HCT116 (cell line): ENCODE measurements at regions not wholly inside any gene's neighbourhood (a gene's known extent, or its start where the extent isn't known, plus 50 kb on each side); places are given as distances from the start of the nearest gene placed in this dataset.

Experiments used
- ATAC-seq: fragments of 200-7000 bp; cut with Tn5 transposase; 2 replicates; pipeline ENCODE4 v1.9.1; 2020; ENCODE audit warnings: mild to moderate bottlenecking, moderate library complexity
- BruUV-seq: library from RNA; stranded (reverse); fragments of 400-500 nt; replicated peaks from 2 replicates; lab custom pipeline; 2021; lab: Mats Ljungman, UMichigan
- CTCF ChIA-PET: fragments of 300-600 bp; sonication (Branson Sonifier 250); formaldehyde crosslinking; loops from one replicate; lab custom pipeline; 2021; ENCODE audit warnings: antibody characterized with exemption; lab: Charles Lee
- POLR2A ChIA-PET: fragments of 300-600, 350-600 bp; sonication (Branson Sonifier 250); formaldehyde crosslinking; loops from one replicate; lab custom pipeline; 2021; ENCODE audit warnings: antibody characterized with exemption; lab: Charles Lee
- RAD21 ChIA-PET, 2 experiments: fragments of 300-600 bp; sonication (Branson Sonifier 250); formaldehyde crosslinking; loops; one replicate each; lab custom pipeline; 2023; ENCODE audit warnings: low total read pairs in 2 of 2; ENCODE audit not compliant: uncharacterized antibody in 2 of 2, unreplicated experiment in 2 of 2, low non-redundant PET in 1 of 2; lab: Charles Lee
- DNase-seq: peaks from one replicate; pipeline ENCODE4 v3.0.0-alpha.2; 2010; ENCODE audit warnings: low read depth, low spot score
- H2AFZ ChIP-seq: fragments of 200-600 bp; shearing (Covaris generic), sonication (generic); 2 replicates; pipeline ENCODE4 v1.6.1; 2017; ENCODE audit warnings: low read depth, mixed run types, mixed read lengths, antibody characterized with exemption, low read length; ENCODE audit not compliant: poor library complexity, severe bottlenecking
- H3K27ac ChIP-seq: 2 replicates; pipeline ENCODE4 v1.5.1; 2012; ENCODE audit warnings: low read depth, low read length
- H3K27me3 ChIP-seq: fragments of 200-600 bp; sonication (generic); 2 replicates; pipeline ENCODE4 v1.6.1; 2016; ENCODE audit warnings: mixed run types, low read length, mixed read lengths; ENCODE audit not compliant: insufficient read depth
- H3K36me3 ChIP-seq, 2 experiments: fragments of 200-500 bp in 1 of 2; fragments of 200-600 bp in 1 of 2; sonication (Bioruptor generic) in 1 of 2; sonication (generic) in 1 of 2; 2 replicates each; pipeline versions ENCODE4 v1.5.1 to v1.6.1; 2014 to 2016; ENCODE audit warnings: low read length in 2 of 2, inconsistent platforms in 1 of 2, mixed read lengths in 1 of 2, mixed run types in 1 of 2; ENCODE audit not compliant: insufficient read depth in 2 of 2, control insufficient read depth in 1 of 2
- H3K4me1 ChIP-seq, 2 experiments: fragments of 200-600 bp in 1 of 2; sonication (generic) in 1 of 2; 2 replicates each; pipeline versions ENCODE4 v1.5.1 to v1.6.1; 2012 to 2017; ENCODE audit warnings: low read length in 2 of 2, inconsistent platforms in 1 of 2, mild to moderate bottlenecking in 1 of 2, mixed read lengths in 1 of 2, mixed run types in 1 of 2, moderate library complexity in 1 of 2; ENCODE audit not compliant: insufficient read depth in 2 of 2, control insufficient read depth in 1 of 2
- H3K4me2 ChIP-seq: fragments of 200-600 bp; sonication (generic); 2 replicates; pipeline ENCODE4 v1.6.1; 2017; ENCODE audit warnings: mixed run types, low read length, mixed read lengths
- H3K4me3 ChIP-seq, 2 experiments: fragments of 200-600 bp in 1 of 2; sonication (generic) in 1 of 2; replicated peaks in 1 of 2; 2 replicates each; pipeline ENCODE4 v1.5.1; 2011 to 2016; ENCODE audit warnings: low read length in 2 of 2, control low read depth in 1 of 2, low read depth in 1 of 2, mild to moderate bottlenecking in 1 of 2, mixed read lengths in 1 of 2, mixed run types in 1 of 2
- H3K79me2 ChIP-seq: fragments of 200-600 bp; sonication (generic); 2 replicates; pipeline ENCODE4 v1.6.1; 2017; ENCODE audit warnings: mild to moderate bottlenecking, mixed run types, low read length, moderate library complexity, mixed read lengths; ENCODE audit not compliant: insufficient read depth
- H3K9ac ChIP-seq: fragments of 200-600 bp; sonication (generic); 2 replicates; pipeline ENCODE4 v1.6.1; 2016; ENCODE audit warnings: low read length, mixed read lengths
- H3K9me2 ChIP-seq: fragments of 200-600 bp; sonication (generic), shearing (Covaris generic); 2 replicates; pipeline ENCODE4 v1.6.1; 2017; ENCODE audit warnings: mixed run types, mild to moderate bottlenecking, moderate library complexity; ENCODE audit not compliant: insufficient read depth
- H3K9me3 ChIP-seq, 2 experiments: fragments of 200-500 bp in 1 of 2; fragments of 200-600 bp in 1 of 2; sonication (Bioruptor generic) in 1 of 2; sonication (generic) in 1 of 2; 2 replicates each; pipeline ENCODE4 v1.6.1; 2014 to 2017; ENCODE audit warnings: low read length in 2 of 2, mixed read lengths in 2 of 2, inconsistent platforms in 1 of 2, low read depth in 1 of 2, mild to moderate bottlenecking in 1 of 2, mixed run types in 1 of 2, moderate library complexity in 1 of 2; ENCODE audit not compliant: control insufficient read depth in 1 of 2, insufficient read depth in 1 of 2
- H4K20me1 ChIP-seq: fragments of 200-600 bp; sonication (generic), shearing (Covaris generic); 2 replicates; pipeline ENCODE4 v1.6.1; 2017; ENCODE audit warnings: mixed run types, mild to moderate bottlenecking, moderate library complexity; ENCODE audit not compliant: insufficient read depth
- ATF3 ChIP-seq: IDR thresholded peaks from 2 replicates; pipeline ENCODE4 v1.6.1; 2012
- CBX3 ChIP-seq: IDR thresholded peaks from 2 replicates; pipeline ENCODE4 v1.6.1; 2012; ENCODE audit warnings: low read depth
- CEBPB ChIP-seq: IDR thresholded peaks from 2 replicates; pipeline ENCODE4 v1.6.1; 2012; ENCODE audit warnings: low read depth
- CTCF ChIP-seq, 3 experiments: fragments of 200-600 bp in 1 of 3; sonication (generic) in 1 of 3; IDR thresholded peaks in 2 of 3; conservative IDR thresholded peaks in 1 of 3; 2 replicates each; pipeline ENCODE4 v1.5.1; 2012 to 2017; ENCODE audit warnings: low read depth in 2 of 3, low read length in 2 of 3, antibody characterized with exemption in 1 of 3, borderline replicate concordance in 1 of 3, control low read depth in 1 of 3, mild to moderate bottlenecking in 1 of 3, mixed read lengths in 1 of 3, mixed run types in 1 of 3, moderate library complexity in 1 of 3; ENCODE audit not compliant: insufficient read depth in 1 of 3
- EGR1 ChIP-seq: IDR thresholded peaks from 2 replicates; pipeline ENCODE4 v1.6.1; 2012; ENCODE audit warnings: low read depth
- EZH2 ChIP-seq: fragments of 200-600 bp; sonication (generic); IDR thresholded peaks from 2 replicates; pipeline ENCODE4 v1.6.1; 2017; ENCODE audit warnings: antibody characterized with exemption, mixed run types
- EZH2phosphoT487 ChIP-seq: fragments of 200-600 bp; IDR thresholded peaks from 2 replicates; pipeline ENCODE4 v1.6.1; 2018; ENCODE audit warnings: antibody characterized with exemption, borderline replicate concordance
- FOSL1 ChIP-seq: IDR thresholded peaks from 2 replicates; pipeline ENCODE4 v1.6.1; 2012; ENCODE audit warnings: low read depth
- MAX ChIP-seq: IDR thresholded peaks from 2 replicates; pipeline ENCODE4 v1.6.1; 2012
- POLR2A ChIP-seq: IDR thresholded peaks from 2 replicates; pipeline ENCODE4 v1.7.0; 2011; ENCODE audit warnings: borderline replicate concordance; ENCODE audit not compliant: insufficient read depth, insufficient read length; ENCODE audit errors: extremely low read depth
- POLR2AphosphoS5 ChIP-seq: IDR thresholded peaks from 2 replicates; pipeline ENCODE4 v1.6.1; 2011; ENCODE audit warnings: mild to moderate bottlenecking, low read depth, low read length, moderate library complexity
- RAD21 ChIP-seq: IDR thresholded peaks from 2 replicates; pipeline ENCODE4 v1.6.1; 2012; ENCODE audit warnings: low read depth, mild to moderate bottlenecking
- REST ChIP-seq: IDR thresholded peaks from 2 replicates; pipeline ENCODE4 v1.6.1; 2012; ENCODE audit warnings: low read depth
- SIN3A ChIP-seq: IDR thresholded peaks from 2 replicates; pipeline ENCODE4 v1.6.1; 2012; ENCODE audit warnings: low read depth
- SP1 ChIP-seq: IDR thresholded peaks from 2 replicates; pipeline ENCODE4 v1.6.1; 2012; ENCODE audit warnings: low read depth
- TCF7L2 ChIP-seq: IDR thresholded peaks from 2 replicates; pipeline ENCODE4 v1.7.0; 2011; ENCODE audit warnings: borderline replicate concordance, inconsistent platforms; ENCODE audit not compliant: insufficient read depth, insufficient read length; ENCODE audit errors: extremely low read depth
- YY1 ChIP-seq: IDR thresholded peaks from 2 replicates; pipeline ENCODE4 v1.6.1; 2011; ENCODE audit warnings: low read length, low read depth, moderate library complexity, mild to moderate bottlenecking; ENCODE audit not compliant: insufficient replicate concordance; ENCODE audit errors: extremely low read depth
- ZBTB33 ChIP-seq: IDR thresholded peaks from 2 replicates; pipeline ENCODE4 v1.6.1; 2011; ENCODE audit warnings: mild to moderate bottlenecking, low read length, moderate library complexity; ENCODE audit not compliant: insufficient replicate concordance; ENCODE audit errors: extremely low read depth
- ZFX ChIP-seq: fragments of 450-650 bp; IDR thresholded peaks from 2 replicates; pipeline ENCODE4 v1.6.1; 2017
- ZNF274 ChIP-seq: fragments of 200-500 bp; sonication (Bioruptor generic); IDR thresholded peaks from 2 replicates; pipeline ENCODE4 v1.6.1; 2014; ENCODE audit warnings: mild to moderate bottlenecking, low read depth, low read length, inconsistent platforms
- intact Hi-C: fragments of 100-400 bp; cut with micrococcal nuclease; formaldehyde crosslinking; loops from 2 replicates; pipeline ENCODE4 v1.10.0; 2022

GRCh38 chr11:23606191-23606590 is 745.9 kb upstream of the CCDC179 start:
- H3K27me3 ChIP-seq = no peaks in the 10 kb centered on the region
- peaks cover 7 to 15% of the 10 kb centered on the region in 2 experiments; a peak in 3 of 4 replicates for H3K9me3 ChIP-seq
- TF ChIP-seq ZNF274 (no peak), ZBTB33 (no peak), SIN3A (no peak), YY1 (no peak), EGR1 (no peak), ZFX (no peak), REST (no peak), POLR2A (no peak), CEBPB (no peak), CBX3 (no peak), CTCF (IDR thresholded peaks at IDR 0.05 in 2 of 3, conservative IDR thresholded peaks at IDR 0.05 in 1 of 3; ENCODE audit: borderline replicate concordance in 1 of 3, insufficient read depth in 1 of 3, low read depth in 2 of 3, low read length in 2 of 3) (no peak), EZH2 (no peak), RAD21 (no peak), POLR2AphosphoS5 (no peak), SP1 (no peak), ATF3 (no peak), EZH2phosphoT487 (no peak), FOSL1 (no peak), MAX (no peak), TCF7L2 (no peak)
- POLR2A ChIA-PET = no interaction called here
- H3K4me2 ChIP-seq = no peak overlapping the region
- no peak overlapping the region for H3K27ac ChIP-seq
- ATAC-seq = no peak
- H3K36me3 ChIP-seq = no peaks in the 10 kb centered on the region
- RAD21 ChIA-PET = no interaction called here
- H3K79me2 ChIP-seq = no peaks in the 10 kb centered on the region
- no peak for DNase-seq
- CTCF ChIA-PET = no interaction called here
- no peaks in the 10 kb centered on the region for H3K4me1 ChIP-seq
- intact Hi-C loops = no loop called here
- no peak overlapping the region for H3K9ac ChIP-seq
- BruUV-seq = no TSS peak
- H3K4me3 ChIP-seq = no peak overlapping the region
- H3K9me2 ChIP-seq = no peaks in the 10 kb centered on the region
- H4K20me1 ChIP-seq = no peaks in the 10 kb centered on the region
- H2AFZ ChIP-seq = no peak overlapping the region
